ENCODE measurements at regions not wholly inside any gene's neighbourhood (a gene's known extent, or its start where the extent isn't known, plus 50 kb on each side); places are given as distances from the start of the nearest gene placed in this dataset.

DNA sequence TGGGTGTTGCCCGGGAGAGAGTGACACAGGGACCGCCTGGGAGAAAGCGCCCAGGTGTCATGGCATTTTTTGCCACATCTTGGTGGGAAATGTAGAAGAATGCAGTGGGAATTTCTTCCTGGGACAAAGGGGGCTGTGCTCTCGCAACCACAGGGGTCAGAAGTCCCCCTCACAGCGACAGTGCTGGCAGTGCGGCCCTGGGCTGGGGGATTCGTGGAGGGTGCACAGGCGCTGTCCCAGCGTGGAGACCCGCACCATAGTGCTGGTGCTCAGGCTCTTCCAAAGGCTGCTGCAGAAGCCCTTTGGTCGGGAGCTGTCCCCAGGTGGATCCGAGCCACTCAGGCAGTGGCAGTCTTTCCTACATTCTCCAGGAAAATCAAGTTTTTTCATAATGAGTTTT, 128.8 kb upstream of the SOX11 start:
- Mint-ChIP-seq H3K27ac (no peak overlapping the region), H3K27me3 (no peaks in the 10 kb centered on the region), H3K9me3 (ENCODE audit: low read depth) (peaks cover 5% of the 10 kb centered on the region), H3K36me3 (no peaks in the 10 kb centered on the region), H3K4me1 (ENCODE audit: low read depth) (no peaks in the 10 kb centered on the region), H3K4me3 (no peak overlapping the region)

DNA sequence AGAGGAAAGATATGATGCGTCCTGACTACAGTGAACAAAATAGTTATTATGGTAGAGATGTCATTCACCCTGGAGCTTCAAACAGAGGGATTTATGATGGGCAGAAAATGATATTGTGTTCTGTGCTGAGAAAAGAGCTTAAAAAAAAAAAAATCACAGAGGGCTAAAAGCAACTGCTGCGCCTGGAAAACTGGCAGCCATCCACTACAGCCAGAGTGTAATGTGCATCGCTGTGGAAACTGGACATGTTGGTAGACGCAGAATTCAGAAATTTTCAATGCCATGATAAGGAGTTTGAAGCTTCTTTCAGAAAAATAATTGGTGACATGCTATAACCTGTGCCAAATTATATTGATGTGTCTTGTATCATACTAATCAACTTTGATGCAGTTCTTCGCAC, 122.9 kb upstream of the SOX11 start:
- H3K27me3 Mint-ChIP-seq: no peaks in the 10 kb centered on the region
- H3K27ac Mint-ChIP-seq: no peak overlapping the region
- peaks cover 10% of the 10 kb centered on the region for H3K9me3 Mint-ChIP-seq (ENCODE audit: low read depth)
- H3K36me3 Mint-ChIP-seq: no peaks in the 10 kb centered on the region
- H3K4me1 Mint-ChIP-seq (ENCODE audit: low read depth): no peaks in the 10 kb centered on the region
- no peak overlapping the region for H3K4me3 Mint-ChIP-seq

DNA sequence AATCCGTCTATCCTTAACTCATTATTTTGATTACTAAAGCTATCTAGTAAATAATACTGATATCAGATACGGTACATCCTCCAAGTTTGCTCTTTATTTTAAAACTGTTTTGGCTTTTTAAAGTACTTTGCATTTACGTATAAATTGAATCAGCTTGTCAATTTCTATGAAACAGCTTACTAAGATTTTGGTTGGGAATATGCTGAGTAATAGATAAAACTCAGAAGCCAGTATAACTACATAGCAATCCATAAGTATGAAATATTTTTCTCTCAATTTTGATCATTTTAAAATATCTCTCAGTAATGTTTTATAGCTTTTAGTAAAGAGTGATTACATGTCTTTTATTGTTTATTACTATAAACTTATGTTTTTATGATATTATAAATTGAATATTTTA, 116.2 kb upstream of the SOX11 start:
- H3K27ac Mint-ChIP-seq: no peak overlapping the region
- H3K4me3 Mint-ChIP-seq: no peak overlapping the region
- H3K9me3 Mint-ChIP-seq (ENCODE audit: low read depth): peaks cover 8% of the 10 kb centered on the region
- H3K36me3 Mint-ChIP-seq: no peaks in the 10 kb centered on the region
- H3K4me1 Mint-ChIP-seq (ENCODE audit: low read depth): no peaks in the 10 kb centered on the region
- H3K27me3 Mint-ChIP-seq: no peaks in the 10 kb centered on the region

DNA sequence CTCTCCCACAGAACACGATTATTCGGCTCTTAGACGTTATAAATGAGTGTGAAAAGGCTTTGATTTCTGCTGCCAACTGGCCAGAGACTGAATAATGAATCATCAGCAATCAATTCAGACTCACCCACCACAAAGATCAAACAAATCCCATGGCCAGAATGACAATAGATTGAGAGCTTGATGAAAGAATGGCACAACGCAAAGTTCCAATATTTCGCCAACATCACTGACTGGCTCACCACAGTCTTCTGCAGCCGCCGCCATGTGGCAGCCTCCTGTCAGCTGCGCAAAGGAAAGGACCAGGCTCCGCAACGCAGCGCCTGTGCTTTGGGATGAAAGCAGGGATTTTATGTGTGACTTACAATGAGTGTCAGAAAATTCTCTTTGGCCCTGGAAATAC, 104.4 kb upstream of the SOX11 start:
- Mint-ChIP-seq H3K27me3 (no peaks in the 10 kb centered on the region), H3K4me1 (ENCODE audit: low read depth) (no peaks in the 10 kb centered on the region), H3K27ac (no peak overlapping the region), H3K4me3 (no peak overlapping the region), H3K9me3 (ENCODE audit: low read depth) (peaks cover 6% of the 10 kb centered on the region), H3K36me3 (no peaks in the 10 kb centered on the region)

DNA sequence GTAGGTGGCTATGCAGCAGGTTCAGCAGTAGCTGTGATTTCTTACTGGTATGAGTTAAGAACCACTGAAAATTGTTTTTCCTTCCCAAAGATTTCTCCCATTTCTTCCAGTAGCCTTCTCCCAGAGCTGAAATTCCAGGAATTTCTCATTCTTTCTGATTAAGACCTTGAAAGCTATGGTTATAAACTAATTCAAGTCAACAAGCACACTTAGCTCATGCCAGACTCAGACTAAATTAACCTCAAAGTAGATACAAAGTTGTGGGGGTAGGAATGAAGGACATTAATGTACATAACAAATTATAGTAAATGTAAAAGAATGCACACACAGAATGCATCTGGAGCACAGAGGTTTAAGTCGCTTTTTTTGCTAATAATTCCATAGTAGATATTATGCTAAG, 103.6 kb upstream of the SOX11 start:
- no peaks in the 10 kb centered on the region for H3K4me1 Mint-ChIP-seq (ENCODE audit: low read depth)
- H3K9me3 Mint-ChIP-seq (ENCODE audit: low read depth): peaks cover 6% of the 10 kb centered on the region
- no peak overlapping the region for H3K27ac Mint-ChIP-seq
- H3K36me3 Mint-ChIP-seq: no peaks in the 10 kb centered on the region
- H3K27me3 Mint-ChIP-seq: no peaks in the 10 kb centered on the region
- H3K4me3 Mint-ChIP-seq: no peak overlapping the region

DNA sequence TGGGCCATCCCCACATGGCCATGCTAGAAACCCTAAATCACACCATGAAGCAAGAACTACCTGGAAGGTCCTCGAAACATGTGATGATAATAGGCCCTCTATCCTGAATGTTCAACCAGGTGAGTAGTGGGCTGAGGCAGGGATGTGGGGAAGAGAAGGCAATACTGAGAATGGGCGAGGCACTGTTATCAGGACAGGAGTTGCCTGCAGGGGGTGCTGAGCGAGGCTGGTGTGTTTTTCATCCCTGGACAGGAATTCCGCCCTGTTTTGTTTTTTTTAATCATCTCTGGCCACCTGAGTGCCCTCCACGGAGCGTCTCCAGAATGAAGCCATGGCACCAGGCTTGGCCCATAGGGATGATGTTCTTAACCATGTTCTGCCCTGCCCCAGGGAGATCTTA, 103.0 kb upstream of the SOX11 start:
- Mint-ChIP-seq H3K4me3 (no peak overlapping the region), H3K27ac (no peak overlapping the region), H3K4me1 (ENCODE audit: low read depth) (no peaks in the 10 kb centered on the region), H3K36me3 (no peaks in the 10 kb centered on the region), H3K27me3 (no peaks in the 10 kb centered on the region), H3K9me3 (ENCODE audit: low read depth) (peaks cover 6% of the 10 kb centered on the region)

DNA sequence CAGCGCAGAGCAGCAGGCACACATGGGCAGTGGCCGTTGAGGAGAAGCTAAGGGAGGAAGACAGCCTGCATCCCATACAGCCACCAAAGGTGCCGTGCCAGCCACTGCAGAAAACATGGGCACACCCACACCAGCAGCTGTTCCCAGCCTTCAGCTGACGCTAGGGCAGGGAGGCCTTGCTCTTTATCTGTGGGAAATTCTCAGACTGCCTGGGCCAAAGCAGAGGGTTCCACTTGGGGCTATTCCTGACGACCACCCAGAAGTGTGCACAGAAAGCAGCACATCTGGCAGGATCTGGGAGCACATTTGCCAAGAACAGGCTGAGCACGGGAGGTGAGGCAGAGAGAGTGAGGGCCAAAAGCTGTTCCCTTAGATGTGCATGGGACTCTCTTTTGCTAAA, 101.3 kb upstream of the SOX11 start:
- no peak overlapping the region for H3K4me3 Mint-ChIP-seq
- H3K4me1 Mint-ChIP-seq (ENCODE audit: low read depth): no peaks in the 10 kb centered on the region
- peaks cover 10% of the 10 kb centered on the region for H3K9me3 Mint-ChIP-seq (ENCODE audit: low read depth)
- no peaks in the 10 kb centered on the region for H3K36me3 Mint-ChIP-seq
- H3K27ac Mint-ChIP-seq: no peak overlapping the region
- no peaks in the 10 kb centered on the region for H3K27me3 Mint-ChIP-seq

DNA sequence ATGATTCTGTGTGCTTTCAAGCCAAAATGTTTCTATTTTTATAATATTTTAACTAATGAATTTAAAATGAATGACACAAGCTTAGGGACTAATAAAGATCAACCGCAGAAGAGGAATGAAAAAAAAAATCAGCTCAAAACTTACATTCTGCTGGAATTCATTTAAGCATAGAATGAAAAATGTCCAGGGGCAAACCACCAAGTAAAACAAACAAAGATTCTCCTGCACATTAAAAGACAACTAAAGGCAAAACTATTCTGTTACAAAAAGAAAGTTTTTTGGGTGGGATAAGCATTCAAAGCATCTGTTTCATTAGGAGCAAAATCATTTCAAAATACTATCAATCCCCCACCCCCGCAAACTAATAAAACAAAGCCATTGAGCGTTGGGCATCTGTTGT, 99.3 kb upstream of the SOX11 start:
- H3K9me3 Mint-ChIP-seq (ENCODE audit: low read depth): peaks cover 10% of the 10 kb centered on the region
- H3K36me3 Mint-ChIP-seq: no peaks in the 10 kb centered on the region
- no peaks in the 10 kb centered on the region for H3K27me3 Mint-ChIP-seq
- no peak overlapping the region for H3K27ac Mint-ChIP-seq
- no peaks in the 10 kb centered on the region for H3K4me1 Mint-ChIP-seq (ENCODE audit: low read depth)
- H3K4me3 Mint-ChIP-seq: no peak overlapping the region

DNA sequence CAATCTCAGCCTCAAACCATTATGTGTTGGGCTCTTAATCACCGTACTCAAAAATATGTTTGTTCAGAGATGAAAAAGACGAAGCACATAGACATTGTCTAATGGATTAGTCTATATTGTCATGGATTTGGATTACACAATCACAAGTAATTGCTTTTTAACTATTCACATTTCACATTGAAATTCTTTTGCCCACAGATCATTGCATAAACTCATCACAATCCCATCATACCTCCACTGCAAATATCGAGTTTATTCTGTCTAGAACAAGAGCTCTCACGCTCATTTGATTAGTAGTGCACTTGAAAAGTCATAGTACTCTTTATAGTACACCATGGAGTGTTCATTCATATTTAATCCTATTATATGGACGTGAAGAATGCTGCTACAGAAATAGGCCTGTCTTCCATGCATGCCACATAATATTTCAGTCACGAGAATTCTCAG, 97.9 kb upstream of the SOX11 start:
- H3K27ac Mint-ChIP-seq: no peak overlapping the region
- no peaks in the 10 kb centered on the region for H3K27me3 Mint-ChIP-seq
- no peaks in the 10 kb centered on the region for H3K36me3 Mint-ChIP-seq
- H3K4me3 Mint-ChIP-seq: no peak overlapping the region
- H3K4me1 Mint-ChIP-seq (ENCODE audit: low read depth): no peaks in the 10 kb centered on the region
- H3K9me3 Mint-ChIP-seq (ENCODE audit: low read depth): peaks cover 10% of the 10 kb centered on the region

DNA sequence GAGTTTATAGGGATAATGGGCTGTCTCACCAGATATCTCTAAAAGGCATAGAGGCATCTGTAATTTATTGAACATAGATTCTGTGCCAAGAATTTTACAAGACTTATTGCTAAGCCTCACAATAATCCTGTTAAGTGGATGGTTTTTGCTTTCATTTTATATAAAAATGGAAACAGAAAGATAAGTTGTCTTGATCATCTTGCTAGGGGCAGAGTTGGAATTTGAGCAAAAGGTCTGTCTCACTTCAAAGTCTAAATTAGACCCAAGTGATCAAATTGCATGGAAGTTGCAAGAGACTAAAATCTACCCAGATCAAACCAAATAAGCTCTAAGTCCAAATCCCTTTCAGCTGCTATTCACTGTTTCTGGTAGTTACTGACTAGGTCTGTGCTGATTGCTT, 95.3 kb upstream of the SOX11 start:
- Mint-ChIP-seq H3K27ac (no peak overlapping the region), H3K4me1 (ENCODE audit: low read depth) (no peaks in the 10 kb centered on the region), H3K9me3 (ENCODE audit: low read depth) (peaks cover 5% of the 10 kb centered on the region), H3K4me3 (no peak overlapping the region), H3K27me3 (no peaks in the 10 kb centered on the region), H3K36me3 (no peaks in the 10 kb centered on the region)

DNA sequence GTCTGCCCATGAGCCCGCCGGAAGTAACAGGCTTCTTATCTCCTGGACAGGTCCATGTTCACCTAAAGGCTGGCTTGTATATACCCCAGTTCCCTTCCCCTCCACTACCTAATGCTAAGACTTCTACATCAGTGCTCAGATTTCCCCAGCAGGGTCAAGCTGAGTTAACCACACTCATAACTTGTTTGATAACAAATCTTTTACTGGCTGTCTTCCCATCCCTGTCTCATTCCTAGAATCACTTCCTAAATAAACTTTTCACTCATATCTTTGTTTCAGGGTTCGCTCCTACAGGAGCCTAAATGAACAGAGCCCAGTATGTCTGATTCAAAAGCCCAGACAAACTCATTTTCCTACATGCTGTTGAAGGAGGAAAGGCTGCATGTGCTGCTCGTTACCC, 94.0 kb upstream of the SOX11 start:
- no peak overlapping the region for H3K4me3 Mint-ChIP-seq
- H3K27ac Mint-ChIP-seq: no peak overlapping the region
- H3K4me1 Mint-ChIP-seq (ENCODE audit: low read depth): no peaks in the 10 kb centered on the region
- no peaks in the 10 kb centered on the region for H3K27me3 Mint-ChIP-seq
- no peaks in the 10 kb centered on the region for H3K36me3 Mint-ChIP-seq
- H3K9me3 Mint-ChIP-seq (ENCODE audit: low read depth): peaks cover 7% of the 10 kb centered on the region

DNA sequence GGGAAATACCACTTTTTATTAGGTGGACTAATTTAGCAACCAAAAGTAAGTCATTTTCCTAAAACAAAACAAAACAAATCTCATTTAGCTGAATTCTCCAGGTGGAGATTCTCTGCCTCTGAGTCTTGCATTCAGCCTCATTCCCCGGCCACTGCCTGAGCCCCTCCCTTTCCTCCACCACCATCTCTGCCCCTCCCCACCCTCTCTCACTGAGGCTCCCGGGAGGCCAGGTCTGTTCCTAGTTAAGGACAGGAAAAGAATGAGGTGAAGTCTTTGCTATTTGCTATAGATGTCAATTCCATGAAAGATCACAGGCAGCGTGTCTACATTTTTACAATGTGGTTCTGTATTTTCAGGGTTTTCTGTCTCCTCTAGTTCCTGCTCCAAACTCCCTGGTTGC, 83.0 kb upstream of the SOX11 start:
- H3K4me3 Mint-ChIP-seq: no peak overlapping the region

DNA sequence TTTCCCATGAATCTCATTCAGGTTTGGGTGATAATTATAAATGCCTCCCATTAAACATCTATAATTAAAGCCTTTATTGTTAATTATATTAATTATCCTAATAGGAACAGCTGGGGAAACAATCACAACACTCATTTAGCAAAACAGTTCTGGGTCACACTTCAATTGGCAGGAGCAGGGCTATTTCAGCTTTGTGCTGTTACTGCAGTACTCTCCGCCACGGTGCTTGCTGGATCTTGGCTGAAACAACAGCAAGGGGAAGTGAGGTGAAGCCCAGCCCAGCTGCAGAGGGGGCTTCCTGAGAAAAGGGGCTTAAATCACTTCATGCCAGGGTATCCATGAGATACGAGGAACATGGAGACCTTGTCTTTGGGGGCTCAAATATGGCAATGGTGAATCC, 79.5 kb upstream of the SOX11 start:
- no peaks in the 10 kb centered on the region for H3K9me3 Mint-ChIP-seq (ENCODE audit: low read depth)
- H3K36me3 Mint-ChIP-seq: no peaks in the 10 kb centered on the region
- H3K27me3 Mint-ChIP-seq: peaks cover 9% of the 10 kb centered on the region
- H3K27ac Mint-ChIP-seq: no peak overlapping the region
- H3K4me3 Mint-ChIP-seq: no peak overlapping the region
- no peaks in the 10 kb centered on the region for H3K4me1 Mint-ChIP-seq (ENCODE audit: low read depth)

More for the DNA sequence above, 83.0 kb upstream of the SOX11 start:
- Mint-ChIP-seq H3K36me3 (no peaks in the 10 kb centered on the region), H3K27ac (no peak overlapping the region), H3K4me1 (ENCODE audit: low read depth) (no peaks in the 10 kb centered on the region), H3K9me3 (ENCODE audit: low read depth) (peaks cover 3% of the 10 kb centered on the region), H3K27me3 (peaks cover 9% of the 10 kb centered on the region)

DNA sequence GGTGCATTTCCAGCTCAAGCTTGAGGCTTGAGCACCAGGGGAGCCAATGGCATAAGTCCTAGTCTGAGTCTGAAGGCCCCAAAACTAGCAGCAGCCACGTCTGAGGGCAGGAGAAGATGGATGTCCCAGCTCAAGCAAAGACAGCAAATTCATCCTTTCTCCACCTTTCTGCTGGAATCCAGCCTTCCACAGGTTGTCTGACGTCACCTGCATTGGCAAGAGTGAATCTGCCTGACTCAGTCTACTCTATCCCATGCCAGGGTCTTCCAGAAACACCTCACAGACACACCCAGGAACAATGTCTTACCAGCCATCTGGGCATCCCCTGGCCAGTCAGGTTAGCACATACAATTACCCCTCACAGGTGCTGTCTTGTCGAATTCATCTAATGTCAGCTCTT, 76.2 kb upstream of the SOX11 start:
- H3K9me3 Mint-ChIP-seq (ENCODE audit: low read depth): no peaks in the 10 kb centered on the region
- H3K4me1 Mint-ChIP-seq (ENCODE audit: low read depth): no peaks in the 10 kb centered on the region
- no peak overlapping the region for H3K4me3 Mint-ChIP-seq
- peaks cover 4% of the 10 kb centered on the region for H3K27me3 Mint-ChIP-seq
- no peaks in the 10 kb centered on the region for H3K36me3 Mint-ChIP-seq
- H3K27ac Mint-ChIP-seq: no peak overlapping the region

DNA sequence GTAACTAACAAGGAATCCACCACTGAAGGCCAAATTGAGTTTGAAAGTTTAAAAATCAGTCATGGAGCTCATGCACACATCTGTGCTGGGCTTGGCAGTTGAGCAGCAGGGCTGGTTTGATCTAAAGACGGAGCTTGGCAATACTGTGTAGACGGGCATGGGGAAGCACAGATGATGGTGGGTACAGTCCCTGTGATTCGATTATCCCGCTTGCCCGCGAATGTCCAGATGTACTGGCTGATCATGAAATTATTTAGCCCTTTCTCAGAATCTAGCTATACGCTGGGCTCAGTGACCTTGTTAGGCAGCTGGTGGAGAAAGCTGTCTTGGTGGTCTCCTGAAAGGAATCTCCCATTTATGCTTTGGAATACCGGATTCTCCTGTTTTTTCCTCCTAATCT, 74.8 kb upstream of the SOX11 start:
- H3K4me3 Mint-ChIP-seq: no peak overlapping the region
- no peak overlapping the region for H3K27ac Mint-ChIP-seq
- no peaks in the 10 kb centered on the region for H3K9me3 Mint-ChIP-seq (ENCODE audit: low read depth)
- no peaks in the 10 kb centered on the region for H3K36me3 Mint-ChIP-seq
- no peaks in the 10 kb centered on the region for H3K27me3 Mint-ChIP-seq
- H3K4me1 Mint-ChIP-seq (ENCODE audit: low read depth): no peaks in the 10 kb centered on the region

DNA sequence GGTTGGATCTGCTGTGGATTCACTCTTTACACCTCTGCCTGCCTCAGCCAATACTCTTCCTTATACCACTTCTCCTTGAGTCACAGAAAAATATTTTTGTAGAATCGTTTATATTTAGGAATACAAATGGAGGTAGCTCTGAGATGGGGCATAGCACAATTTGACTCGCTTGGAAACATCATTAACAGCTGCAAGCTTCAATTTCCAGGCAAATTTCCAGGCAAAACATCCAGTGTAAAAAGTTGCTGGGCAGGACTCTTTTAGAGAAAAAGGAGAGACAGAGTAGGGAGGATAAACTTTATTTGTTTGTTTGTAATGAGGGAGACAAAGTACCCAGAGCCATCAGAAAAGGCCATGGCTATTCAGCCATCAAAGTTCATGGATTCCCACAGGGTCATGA, 74.4 kb upstream of the SOX11 start:
- Mint-ChIP-seq H3K36me3 (no peaks in the 10 kb centered on the region), H3K27ac (no peak overlapping the region), H3K4me3 (no peak overlapping the region), H3K4me1 (ENCODE audit: low read depth) (no peaks in the 10 kb centered on the region), H3K27me3 (no peaks in the 10 kb centered on the region), H3K9me3 (ENCODE audit: low read depth) (no peaks in the 10 kb centered on the region)

DNA sequence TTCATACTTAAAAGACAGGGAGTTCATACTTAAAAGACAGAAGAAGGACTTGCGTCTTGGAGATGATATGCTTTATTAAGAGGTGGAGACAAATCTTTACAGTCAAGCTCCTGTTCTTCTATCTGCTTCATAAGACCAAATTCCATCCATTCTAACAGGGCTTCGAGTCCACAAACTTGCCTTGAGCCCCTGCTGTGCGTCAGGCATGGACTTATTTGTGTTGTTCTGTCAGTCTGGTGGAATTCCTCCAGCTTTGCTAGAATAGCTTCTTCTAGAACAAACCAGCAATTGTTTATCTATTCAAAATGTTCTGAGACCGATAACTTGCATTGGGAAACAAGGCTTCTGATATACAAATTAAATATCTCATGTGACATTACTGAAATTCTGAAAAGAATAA, 73.9 kb upstream of the SOX11 start:
- Mint-ChIP-seq H3K27me3 (no peaks in the 10 kb centered on the region), H3K4me3 (no peak overlapping the region), H3K9me3 (ENCODE audit: low read depth) (no peaks in the 10 kb centered on the region), H3K36me3 (no peaks in the 10 kb centered on the region), H3K4me1 (ENCODE audit: low read depth) (no peaks in the 10 kb centered on the region), H3K27ac (no peak overlapping the region)

Measured in activated naive CD8-positive, alpha-beta T cell (primary cell).